Osteoblast (primary cell): ENCODE measurements at regions not wholly inside any gene's neighbourhood (a gene's known extent, or its start where the extent isn't known, plus 50 kb on each side); places are given as distances from the start of the nearest gene placed in this dataset.

Experiments
- DNase-seq: peaks from one replicate; pipeline ENCODE4 v3.0.0; 2011; ENCODE audit warnings: low spot score, mixed read lengths; ENCODE audit not compliant: insufficient read length; ENCODE audit errors: missing footprints
- H2AFZ ChIP-seq: 2 replicates; pipeline ENCODE4 v1.6.0; 2011; ENCODE audit warnings: mild to moderate bottlenecking, low read length
- H3K27ac ChIP-seq: 2 replicates; pipeline ENCODE4 v1.5.1; 2011; ENCODE audit warnings: mild to moderate bottlenecking, low read depth, low read length, moderate library complexity
- H3K27me3 ChIP-seq: 2 replicates; pipeline ENCODE4 v1.6.0; 2012; ENCODE audit warnings: mild to moderate bottlenecking, control low read depth, inconsistent platforms, low read length, moderate library complexity; ENCODE audit not compliant: insufficient read depth
- H3K36me3 ChIP-seq: 2 replicates; pipeline ENCODE4 v1.5.1; 2011; ENCODE audit warnings: mild to moderate bottlenecking, low read length, control low read depth, moderate library complexity; ENCODE audit not compliant: insufficient read depth
- H3K4me1 ChIP-seq: 2 replicates; pipeline ENCODE4 v1.5.1; 2011; ENCODE audit warnings: mild to moderate bottlenecking, low read length, control low read depth, moderate library complexity; ENCODE audit not compliant: insufficient read depth
- H3K4me2 ChIP-seq: 2 replicates; pipeline ENCODE4 v1.6.0; 2011; ENCODE audit warnings: mild to moderate bottlenecking, low read length; ENCODE audit not compliant: insufficient read depth
- H3K4me3 ChIP-seq: fragments of 200-600 bp; sonication (generic); 3 replicates; pipeline ENCODE4 v1.5.1; 2012; ENCODE audit warnings: mild to moderate bottlenecking, low read length, inconsistent platforms; ENCODE audit not compliant: insufficient read depth
- H3K79me2 ChIP-seq: 2 replicates; pipeline ENCODE4 v1.6.0; 2012; ENCODE audit warnings: mild to moderate bottlenecking, low read length, control low read depth, inconsistent platforms; ENCODE audit not compliant: insufficient read depth
- H3K9me3 ChIP-seq: 2 replicates; pipeline ENCODE4 v1.5.1; 2011; ENCODE audit warnings: low read depth, low read length, control low read depth
- H4K20me1 ChIP-seq: 2 replicates; pipeline ENCODE4 v1.6.0; 2012; ENCODE audit warnings: mild to moderate bottlenecking, low read length, control low read depth; ENCODE audit not compliant: insufficient read depth
- TF ChIP-seq, protein P1 (sequence below): IDR thresholded peaks from 2 replicates; pipeline ENCODE4 v1.5.1; 2011; ENCODE audit warnings: mild to moderate bottlenecking, low read depth, low read length, moderate library complexity; ENCODE audit errors: extremely low read depth

DNA sequence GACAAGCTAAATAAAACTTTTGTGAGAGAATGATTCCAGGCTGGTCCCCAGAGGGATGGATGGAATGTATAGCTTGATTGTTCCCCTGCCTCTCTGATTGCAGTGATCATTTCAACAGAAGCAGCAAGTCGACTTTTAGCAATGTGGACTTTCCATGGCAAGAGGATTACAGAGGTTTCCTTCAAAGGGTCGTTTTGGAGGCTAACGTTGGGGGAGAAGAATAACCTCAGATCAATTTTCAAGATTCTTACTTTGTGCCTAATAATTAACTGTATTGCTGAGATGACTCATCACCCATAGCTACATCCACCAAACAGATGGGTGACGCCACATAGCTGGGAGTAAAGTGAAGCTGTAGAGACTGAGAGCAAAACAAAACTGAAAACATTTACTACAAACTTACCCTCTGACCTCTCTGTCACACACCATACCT lies 79.9 kb downstream of the GTPBP8 start:
- Histone ChIP-seq H3K4me1 (no peaks in the 10 kb centered on the region), H4K20me1 (no peaks in the 10 kb centered on the region), H3K27ac (no peak overlapping the region), H3K27me3 (no peaks in the 10 kb centered on the region), H3K4me2 (peak overlapping the region; percentile 17), H3K36me3 (no peaks in the 10 kb centered on the region), H3K4me3 (no peak overlapping the region), H2AFZ (no peak overlapping the region), H3K9me3 (no peaks in the 10 kb centered on the region), H3K79me2 (no peaks in the 10 kb centered on the region)
- TF ChIP-seq, protein P1, sequence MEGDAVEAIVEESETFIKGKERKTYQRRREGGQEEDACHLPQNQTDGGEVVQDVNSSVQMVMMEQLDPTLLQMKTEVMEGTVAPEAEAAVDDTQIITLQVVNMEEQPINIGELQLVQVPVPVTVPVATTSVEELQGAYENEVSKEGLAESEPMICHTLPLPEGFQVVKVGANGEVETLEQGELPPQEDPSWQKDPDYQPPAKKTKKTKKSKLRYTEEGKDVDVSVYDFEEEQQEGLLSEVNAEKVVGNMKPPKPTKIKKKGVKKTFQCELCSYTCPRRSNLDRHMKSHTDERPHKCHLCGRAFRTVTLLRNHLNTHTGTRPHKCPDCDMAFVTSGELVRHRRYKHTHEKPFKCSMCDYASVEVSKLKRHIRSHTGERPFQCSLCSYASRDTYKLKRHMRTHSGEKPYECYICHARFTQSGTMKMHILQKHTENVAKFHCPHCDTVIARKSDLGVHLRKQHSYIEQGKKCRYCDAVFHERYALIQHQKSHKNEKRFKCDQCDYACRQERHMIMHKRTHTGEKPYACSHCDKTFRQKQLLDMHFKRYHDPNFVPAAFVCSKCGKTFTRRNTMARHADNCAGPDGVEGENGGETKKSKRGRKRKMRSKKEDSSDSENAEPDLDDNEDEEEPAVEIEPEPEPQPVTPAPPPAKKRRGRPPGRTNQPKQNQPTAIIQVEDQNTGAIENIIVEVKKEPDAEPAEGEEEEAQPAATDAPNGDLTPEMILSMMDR = no peak
- no peak for DNase-seq

DNA sequence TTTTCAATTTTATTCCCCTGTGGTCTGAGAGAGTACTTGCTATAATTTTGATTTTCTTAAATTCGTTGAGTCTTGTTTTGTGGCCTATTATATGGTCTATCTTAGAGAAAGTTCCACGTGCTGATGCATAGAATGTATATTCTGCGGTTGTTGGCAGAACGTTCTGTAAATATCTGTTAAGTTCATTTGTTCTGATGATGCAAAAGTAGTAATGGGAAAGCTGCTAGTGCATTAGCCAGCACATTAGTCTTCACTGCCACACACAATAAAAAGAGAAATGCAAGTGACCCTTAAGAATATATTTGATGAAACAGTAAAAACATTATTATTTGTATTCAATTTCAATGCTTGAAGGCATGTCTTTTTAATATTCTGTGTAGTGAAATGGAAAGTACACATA lies 84.8 kb downstream of the GTPBP8 start:
- no peak overlapping the region for H3K4me2 ChIP-seq
- H4K20me1 ChIP-seq = no peaks in the 10 kb centered on the region
- H3K79me2 ChIP-seq = no peaks in the 10 kb centered on the region
- H2AFZ ChIP-seq = no peak overlapping the region
- H3K4me1 ChIP-seq = peaks cover 7% of the 10 kb centered on the region
- TF ChIP-seq, protein P1 = no peak
- no peaks in the 10 kb centered on the region for H3K9me3 ChIP-seq
- no peaks in the 10 kb centered on the region for H3K27me3 ChIP-seq
- no peaks in the 10 kb centered on the region for H3K36me3 ChIP-seq
- DNase-seq = no peak
- no peak overlapping the region for H3K27ac ChIP-seq
- no peak overlapping the region for H3K4me3 ChIP-seq

DNA sequence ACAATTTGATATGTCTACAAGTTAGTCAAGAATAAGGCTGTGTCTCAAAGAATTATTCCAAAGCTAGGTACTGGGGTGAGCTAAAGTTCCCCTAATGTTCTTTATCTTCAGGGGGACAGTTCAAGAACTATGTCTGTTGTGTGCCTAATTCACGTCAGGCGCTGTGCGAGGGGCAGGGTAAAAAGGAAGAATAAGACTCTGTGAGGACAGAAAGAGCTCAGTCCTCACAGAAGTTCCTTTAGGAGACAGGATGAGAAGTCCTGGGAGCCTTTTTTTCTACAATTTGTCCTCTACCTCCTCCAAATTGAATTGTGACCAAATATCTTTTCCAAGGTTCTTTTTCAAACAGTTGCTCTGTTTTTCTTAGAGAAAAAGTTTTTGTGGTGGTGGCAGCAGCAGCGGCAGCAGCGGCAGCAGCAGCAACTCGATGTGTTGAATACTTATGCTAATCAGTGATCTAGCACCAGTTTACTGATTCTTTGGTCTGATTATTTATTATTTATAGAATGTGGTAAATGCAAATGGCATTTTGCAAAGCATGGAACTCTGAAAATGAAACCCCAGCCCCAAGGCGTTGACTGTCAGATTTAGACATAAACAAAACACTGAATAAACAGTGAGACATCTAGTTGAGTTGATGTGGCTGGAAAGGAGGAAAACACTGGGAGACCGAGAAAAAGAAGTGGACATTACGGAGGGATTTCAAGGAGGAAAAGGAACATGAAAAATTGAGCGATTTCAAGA lies 88.6 kb downstream of the GTPBP8 start:
- H3K79me2 ChIP-seq = no peaks in the 10 kb centered on the region
- H2AFZ ChIP-seq = peak overlapping the region; percentile 56
- peak overlapping the region; percentile 51 for H3K4me3 ChIP-seq
- H3K4me2 ChIP-seq = peak overlapping the region; percentile 68
- H3K27ac ChIP-seq = no peak overlapping the region
- DNase-seq = no peak
- H3K36me3 ChIP-seq = no peaks in the 10 kb centered on the region
- H3K4me1 ChIP-seq = peaks cover 7% of the 10 kb centered on the region
- TF ChIP-seq, protein P1 = no peak
- no peaks in the 10 kb centered on the region for H3K27me3 ChIP-seq
- H4K20me1 ChIP-seq = no peaks in the 10 kb centered on the region
- H3K9me3 ChIP-seq = no peaks in the 10 kb centered on the region

DNA sequence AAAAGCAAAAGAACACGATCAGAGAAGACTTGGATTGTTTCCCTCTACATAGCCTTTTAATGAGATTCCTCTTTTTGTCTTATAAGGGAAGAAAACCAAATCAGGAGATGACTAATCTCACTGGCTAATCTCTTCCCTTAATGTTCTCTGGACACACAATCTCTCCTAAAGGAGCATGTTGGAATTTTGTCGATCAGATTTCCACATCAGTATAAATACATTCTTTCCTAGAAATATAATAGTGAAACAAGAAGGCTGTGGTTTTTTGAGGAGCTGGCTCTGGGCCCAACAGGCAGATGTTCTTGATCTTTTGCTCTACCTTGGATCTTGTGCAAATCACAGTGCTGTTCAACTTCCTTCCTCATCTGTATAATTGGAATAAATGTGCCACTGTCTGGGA lies 94.0 kb downstream of the GTPBP8 start:
- DNase-seq = peak; percentile 77
- Histone ChIP-seq H3K4me2 (no peak overlapping the region), H4K20me1 (no peaks in the 10 kb centered on the region), H3K27me3 (peaks cover 4% of the 10 kb centered on the region), H3K27ac (no peak overlapping the region), H3K9me3 (no peaks in the 10 kb centered on the region), H3K4me1 (peaks cover 3% of the 10 kb centered on the region), H3K79me2 (no peaks in the 10 kb centered on the region), H3K36me3 (no peaks in the 10 kb centered on the region), H3K4me3 (no peak overlapping the region), H2AFZ (no peak overlapping the region)
- TF ChIP-seq, protein P1 = no peak
